ENCODE measurements at regions not wholly inside any gene's neighbourhood (a gene's known extent, or its start where the extent isn't known, plus 50 kb on each side); places are given as distances from the start of the nearest gene placed in this dataset.

GRCh38 chr9:68643901-68644809 lies 60.9 kb upstream of the PIP5K1B start:
- intact Hi-C loops (cut with micrococcal nuclease): no loop called here

GRCh38 chr9:68644831-68645230 lies 60.2 kb upstream of the PIP5K1B start:
- Histone ChIP-seq H3K4me3 (replicated peaks in 1 of 3; ENCODE audit: insufficient read depth in 1 of 3, low read depth in 1 of 3, low read length in 3 of 3) (no peak overlapping the region), H4K20me1 (replicated peaks; ENCODE audit: control insufficient read depth, extremely low read depth, insufficient read depth, low read length) (no peaks in the 10 kb centered on the region), H3K4me2 (ENCODE audit: insufficient read depth, low read length) (no peak overlapping the region), H3K4me1 (ENCODE audit: control insufficient read depth, extremely low read depth, insufficient read depth, low read length) (no peaks in the 10 kb centered on the region), H3K79me2 (ENCODE audit: control insufficient read depth, insufficient read depth, low read length) (no peaks in the 10 kb centered on the region), H3K27me3 (ENCODE audit: control insufficient read depth in 2 of 2, insufficient read depth in 2 of 2, low read length in 2 of 2) (peaks cover 0 to 2% of the 10 kb centered on the region in 2 experiments), H2AFZ (ENCODE audit: low read depth, low read length) (no peak overlapping the region), H3K9me1 (replicated peaks; ENCODE audit: control insufficient read depth, extremely low read depth, insufficient read depth, low read length) (no peaks in the 10 kb centered on the region), H3K9me3 (replicated peaks; ENCODE audit: control insufficient read depth, insufficient read depth, low read length) (no peaks in the 10 kb centered on the region), H3K9ac (replicated peaks; ENCODE audit: extremely low read depth, insufficient read depth, low read length) (no peak overlapping the region), H3K27ac (ENCODE audit: insufficient read depth, low read depth, low read length) (no peak overlapping the region), H3K36me3 (ENCODE audit: control insufficient read depth in 2 of 2, extremely low read depth in 1 of 2, insufficient read depth in 2 of 2, low read length in 2 of 2) (no peaks in the 10 kb centered on the region)
- DNase-seq (ENCODE audit: low read depth, low spot score): no peak
- dilution Hi-C loops (cut with MboI; ENCODE audit: extremely low pct_ligation_motif_present, low sequenced_read_pairs): no loop called here
- intact Hi-C loops (cut with micrococcal nuclease): no loop called here
- TF ChIP-seq POLR2AphosphoS5 (IDR thresholded peaks at IDR 0.05; ENCODE audit: insufficient read depth, low read depth, low read length) (no peak), MYC (IDR thresholded peaks at IDR 0.05; ENCODE audit: low read depth, low read length) (no peak), FOS (IDR thresholded peaks at IDR 0.05; ENCODE audit: borderline replicate concordance, insufficient read depth, low read length) (no peak), MAX (IDR thresholded peaks at IDR 0.05; ENCODE audit: insufficient read depth, insufficient read length) (no peak), POLR2A (IDR thresholded peaks at IDR 0.05; ENCODE audit: low read depth, low read length) (no peak), JUN (IDR thresholded peaks at IDR 0.05; ENCODE audit: borderline replicate concordance, insufficient read depth, insufficient read length, low read depth) (no peak), GATA2 (IDR thresholded peaks at IDR 0.05; ENCODE audit: insufficient read depth, insufficient read length, low read depth, low read length) (no peak), EZH2 (IDR thresholded peaks at IDR 0.05; ENCODE audit: borderline replicate concordance, low read depth, low read length, severe bottlenecking) (no peak), CTCF (IDR thresholded peaks at IDR 0.05; ENCODE audit: extremely low read depth in 1 of 2, insufficient read depth in 1 of 2, low read depth in 1 of 2, low read length in 2 of 2) (no peak)
- CTCF ChIA-PET: no interaction called here
- POLR2A ChIA-PET: no interaction called here
- FAIRE-seq: no peak
- no TSS peak for BruUV-seq (replicated peaks)

More at GRCh38 chr9:68643901-68644809, 60.9 kb upstream of the PIP5K1B start:
- DNase-seq (ENCODE audit: low read depth, low spot score): no peak
- Histone ChIP-seq H3K9me1 (replicated peaks; ENCODE audit: control insufficient read depth, extremely low read depth, insufficient read depth, low read length) (no peaks in the 10 kb centered on the region), H4K20me1 (replicated peaks; ENCODE audit: control insufficient read depth, extremely low read depth, insufficient read depth, low read length) (no peaks in the 10 kb centered on the region), H3K4me1 (ENCODE audit: control insufficient read depth, extremely low read depth, insufficient read depth, low read length) (no peaks in the 10 kb centered on the region), H2AFZ (ENCODE audit: low read depth, low read length) (no peak overlapping the region), H3K4me3 (replicated peaks in 1 of 3; ENCODE audit: insufficient read depth in 1 of 3, low read depth in 1 of 3, low read length in 3 of 3) (no peak overlapping the region), H3K27me3 (ENCODE audit: control insufficient read depth in 2 of 2, insufficient read depth in 2 of 2, low read length in 2 of 2) (peaks cover 0 to 2% of the 10 kb centered on the region in 2 experiments), H3K9me3 (replicated peaks; ENCODE audit: control insufficient read depth, insufficient read depth, low read length) (no peaks in the 10 kb centered on the region), H3K36me3 (ENCODE audit: control insufficient read depth in 2 of 2, extremely low read depth in 1 of 2, insufficient read depth in 2 of 2, low read length in 2 of 2) (no peaks in the 10 kb centered on the region), H3K27ac (ENCODE audit: insufficient read depth, low read depth, low read length) (no peak overlapping the region), H3K9ac (replicated peaks; ENCODE audit: extremely low read depth, insufficient read depth, low read length) (no peak overlapping the region), H3K79me2 (ENCODE audit: control insufficient read depth, insufficient read depth, low read length) (no peaks in the 10 kb centered on the region), H3K4me2 (ENCODE audit: insufficient read depth, low read length) (no peak overlapping the region)
- CTCF ChIA-PET: no interaction called here
- dilution Hi-C loops (cut with MboI; ENCODE audit: extremely low pct_ligation_motif_present, low sequenced_read_pairs): no loop called here
- POLR2A ChIA-PET: no interaction called here
- no TSS peak for BruUV-seq (replicated peaks)
- no peak for FAIRE-seq
- TF ChIP-seq MYC (IDR thresholded peaks at IDR 0.05; ENCODE audit: low read depth, low read length) (no peak), GATA2 (IDR thresholded peaks at IDR 0.05; ENCODE audit: insufficient read depth, insufficient read length, low read depth, low read length) (no peak), MAX (IDR thresholded peaks at IDR 0.05; ENCODE audit: insufficient read depth, insufficient read length) (no peak)

Measured in endothelial cell of umbilical vein (primary cell).